AG08396 (cell line): ENCODE measurements at regions not wholly inside any gene's neighbourhood (a gene's known extent, or its start where the extent isn't known, plus 50 kb on each side); places are given as distances from the start of the nearest gene placed in this dataset.
"Not testable (repeated sequence)": the region's sequence is repeated elsewhere in the genome, so short reads cannot be mapped to it uniquely, and the experiment has no call there.

ENCODE experiments used
- DNase-seq: peaks from one replicate; pipeline ENCODE4 v3.0.0; 2012; ENCODE audit warnings: low spot score, mixed read lengths

GRCh38 chr17:5962371-5962770 lies 107.8 kb upstream of the WSCD1 start:
- no peak for DNase-seq

GRCh38 chr17:5971969-5972368 lies 98.2 kb upstream of the WSCD1 start:
- DNase-seq = no peak

- DNase-seq = no peak
Measured at GRCh38 chr17:5973410-5973809, 96.8 kb upstream of the WSCD1 start.

- no peak for DNase-seq
Measured at GRCh38 chr17:5975661-5976060, 94.5 kb upstream of the WSCD1 start.

- DNase-seq = no peak
Measured at GRCh38 chr17:5976251-5976650, 93.9 kb upstream of the WSCD1 start.

GRCh38 chr17:5978496-5978895 lies 91.7 kb upstream of the WSCD1 start:
- DNase-seq = no peak

GRCh38 chr17:5980941-5981340 lies 89.2 kb upstream of the WSCD1 start:
- no peak for DNase-seq

GRCh38 chr17:5986644-5987043 lies 83.5 kb upstream of the WSCD1 start:
- DNase-seq = no peak

- no peak for DNase-seq
Measured at GRCh38 chr17:6000426-6000825, 69.8 kb upstream of the WSCD1 start.

GRCh38 chr17:6003221-6003620 lies 67.0 kb upstream of the WSCD1 start:
- not testable (repeated sequence) for DNase-seq

GRCh38 chr17:6005939-6006338 lies 64.2 kb upstream of the WSCD1 start:
- DNase-seq = no peak

- DNase-seq = no peak
Measured at GRCh38 chr17:6011206-6011605, 59.0 kb upstream of the WSCD1 start.

- no peak for DNase-seq
Measured at GRCh38 chr17:6018788-6019187, 51.4 kb upstream of the WSCD1 start.

- no peak for DNase-seq
Measured at GRCh38 chr17:6019959-6020358, 50.2 kb upstream of the WSCD1 start.

- no peak for DNase-seq
Measured at GRCh38 chr17:6020376-6021010, 49.7 kb upstream of the WSCD1 start.
